IPS DF 19.7 (cell line): ENCODE measurements at regions not wholly inside any gene's neighbourhood (a gene's known extent, or its start where the extent isn't known, plus 50 kb on each side); places are given as distances from the start of the nearest gene placed in this dataset.
"Not testable (repeated sequence)": the region's sequence is repeated elsewhere in the genome, so short reads cannot be mapped to it uniquely, and the experiment has no call there.

ENCODE experiments used
- DNase-seq: peaks from one replicate; pipeline ENCODE4 v3.0.0-alpha.2; 2013; ENCODE audit warnings: low read depth, low spot score

GRCh38 chr12:72863671-72864070, 591.5 kb downstream of the TRHDE start:
- no peak for DNase-seq

- DNase-seq, result no peak
Measured at GRCh38 chr12:72865921-72866320, 593.8 kb downstream of the TRHDE start.

- DNase-seq, result no peak
Measured at GRCh38 chr12:72869024-72869423, 596.9 kb downstream of the TRHDE start.

- peak; percentile 9 for DNase-seq
Measured at GRCh38 chr12:72872238-72872887, 600.2 kb downstream of the TRHDE start.

- no peak for DNase-seq
Measured at GRCh38 chr12:72872996-72873395, 600.8 kb downstream of the TRHDE start.

GRCh38 chr12:72876092-72876491, 603.9 kb downstream of the TRHDE start:
- DNase-seq, result no peak

GRCh38 chr12:72888693-72889092, 616.5 kb downstream of the TRHDE start:
- no peak for DNase-seq

- DNase-seq, result no peak
Measured at GRCh38 chr12:72889791-72890190, 617.6 kb downstream of the TRHDE start.

- DNase-seq, result no peak
Measured at GRCh38 chr12:72901685-72902084, 629.5 kb downstream of the TRHDE start.

- no peak for DNase-seq
Measured at GRCh38 chr12:72925716-72926115, 653.5 kb downstream of the TRHDE start.

- not testable (repeated sequence) for DNase-seq
Measured at GRCh38 chr12:72931838-72932237, 659.7 kb downstream of the TRHDE start.

- DNase-seq, result no peak
Measured at GRCh38 chr12:72937486-72937885, 665.3 kb downstream of the TRHDE start.

GRCh38 chr12:72957454-72957853, 685.3 kb downstream of the TRHDE start:
- no peak for DNase-seq

GRCh38 chr12:72966684-72967083, 694.5 kb downstream of the TRHDE start:
- DNase-seq, result no peak

GRCh38 chr12:72974954-72975555, 702.9 kb downstream of the TRHDE start:
- no peak for DNase-seq

- no peak for DNase-seq
Measured at GRCh38 chr12:72978999-72979398, 706.8 kb downstream of the TRHDE start.

GRCh38 chr12:72982356-72982755, 710.2 kb downstream of the TRHDE start:
- no peak for DNase-seq

- DNase-seq, result no peak
Measured at GRCh38 chr12:72986963-72987362, 714.8 kb downstream of the TRHDE start.

- DNase-seq, result no peak
Measured at GRCh38 chr12:72989458-72989947, 717.3 kb downstream of the TRHDE start.

- DNase-seq, result not testable (repeated sequence)
Measured at GRCh38 chr12:72995029-72995428, 722.9 kb downstream of the TRHDE start.

- no peak for DNase-seq
Measured at GRCh38 chr12:72995616-72996015, 723.4 kb downstream of the TRHDE start.

GRCh38 chr12:73001806-73002205, 729.6 kb downstream of the TRHDE start:
- not testable (repeated sequence) for DNase-seq

GRCh38 chr12:73002504-73002903, 730.3 kb downstream of the TRHDE start:
- DNase-seq, result not testable (repeated sequence)
